H1 (cell line): ENCODE measurements at regions not wholly inside any gene's neighbourhood (a gene's known extent, or its start where the extent isn't known, plus 50 kb on each side); places are given as distances from the start of the nearest gene placed in this dataset.

Experiments
- CBX5 ChIP-seq: fragments of 300-800, 300-1000 bp; sonication (generic); IDR thresholded peaks from 2 replicates; pipeline ENCODE4 v1.7.1; 2016; ENCODE audit warnings: antibody characterized with exemption, low read length, low read depth
- CHD7 ChIP-seq: fragments of 300-600 bp; sonication (generic); IDR thresholded peaks from 2 replicates; pipeline ENCODE4 v1.7.1; 2012; ENCODE audit warnings: low read length, moderate library complexity, mild to moderate bottlenecking, inconsistent platforms; ENCODE audit not compliant: insufficient replicate concordance
- HDAC6 ChIP-seq: IDR thresholded peaks from one replicate; pipeline ENCODE4 v1.7.1; 2012; ENCODE audit warnings: low read depth, mild to moderate bottlenecking, inconsistent platforms, low read length, moderate library complexity
- POLR2AphosphoS5 ChIP-seq: IDR thresholded peaks from 2 replicates; pipeline ENCODE4 v1.6.1; 2011; ENCODE audit warnings: low read depth, low read length
- RFX5 ChIP-seq: IDR thresholded peaks from 2 replicates; pipeline ENCODE4 v1.6.1; 2011; ENCODE audit warnings: low read depth, low read length, improper control_type of control experiment, borderline replicate concordance
- RNF2 ChIP-seq: fragments of 200-900, 300-1000 bp; sonication (generic); IDR thresholded peaks from 2 replicates; pipeline ENCODE4 v1.7.1; 2016; ENCODE audit warnings: borderline replicate concordance, low read depth, mild to moderate bottlenecking, antibody characterized with exemption, low read length; ENCODE audit not compliant: poor library complexity, severe bottlenecking; ENCODE audit errors: missing control alignments
- SUZ12 ChIP-seq: fragments of 200-600 bp; sonication (generic); IDR thresholded peaks from 2 replicates; pipeline ENCODE4 v1.6.1; 2012; ENCODE audit warnings: mild to moderate bottlenecking, inconsistent platforms, low read length, moderate library complexity, mixed read lengths

GRCh38 chr6:1089859-1090258 is 222.0 kb upstream of the FOXQ1 start (continued):
- TF ChIP-seq RNF2 (no peak), SUZ12 (no peak), POLR2AphosphoS5 (no peak), HDAC6 (no peak), CHD7 (no peak), RFX5 (no peak), CBX5 (no peak)
